Caco-2 (cell line): ENCODE measurements at regions not wholly inside any gene's neighbourhood (a gene's known extent, or its start where the extent isn't known, plus 50 kb on each side); places are given as distances from the start of the nearest gene placed in this dataset.

ENCODE experiments used
- BruUV-seq: library from RNA; stranded (reverse); fragments of 400-500 nt; replicated peaks from 2 replicates; lab custom pipeline; 2021; lab: Mats Ljungman, UMichigan
- CTCF ChIA-PET: fragments of 300-600 bp; sonication (Branson Sonifier 250); formaldehyde crosslinking; loops from one replicate; lab custom pipeline; 2022; ENCODE audit warnings: antibody characterized with exemption; lab: Charles Lee
- POLR2A ChIA-PET: fragments of 300-600 bp; sonication (Branson Sonifier 250); formaldehyde crosslinking; loops from one replicate; lab custom pipeline; 2022; ENCODE audit warnings: antibody characterized with exemption; lab: Charles Lee
- DNase-seq, 2 experiments: peaks; one replicate each; pipeline versions ENCODE4 v3.0.0 to v3.0.0-alpha.2; 2020 to 2022
- H3K27me3 ChIP-seq: replicated peaks from 2 replicates; pipeline ENCODE4 v1.6.0; 2011; ENCODE audit warnings: low read length; ENCODE audit not compliant: control insufficient read depth, insufficient read depth
- H3K36me3 ChIP-seq: 2 replicates; pipeline ENCODE4 v1.5.1; 2011; ENCODE audit warnings: low read length; ENCODE audit not compliant: control insufficient read depth, insufficient read depth
- H3K4me1 ChIP-seq: fragments of 250-450 bp; sonication (Bioruptor Pico); 2 replicates; pipeline ENCODE4 v1.5.1; 2020; ENCODE audit warnings: mild to moderate bottlenecking
- H3K4me3 ChIP-seq: 2 replicates; pipeline ENCODE4 v1.5.1; 2011; ENCODE audit warnings: low read depth, mild to moderate bottlenecking, control low read depth, low read length
- H3K9me3 ChIP-seq: fragments of 250-450 bp; sonication (Bioruptor Pico); 2 replicates; pipeline ENCODE4 v1.5.1; 2020; ENCODE audit warnings: mild to moderate bottlenecking, moderate library complexity
- H3K27ac Mint-ChIP-seq: one replicate; pipeline ENCODE4 v1.8.0; 2022; ENCODE audit warnings: mixed read lengths; ENCODE audit not compliant: unreplicated experiment
- H3K27me3 Mint-ChIP-seq: one replicate; pipeline ENCODE4 v1.8.0; 2022; ENCODE audit warnings: mixed read lengths; ENCODE audit not compliant: insufficient read depth, unreplicated experiment
- H3K36me3 Mint-ChIP-seq: one replicate; pipeline ENCODE4 v1.8.0; 2022; ENCODE audit warnings: mild to moderate bottlenecking, mixed read lengths; ENCODE audit not compliant: insufficient read depth, unreplicated experiment
- H3K4me1 Mint-ChIP-seq: one replicate; pipeline ENCODE4 v1.8.0; 2022; ENCODE audit warnings: low read depth, mixed read lengths; ENCODE audit not compliant: unreplicated experiment
- H3K4me3 Mint-ChIP-seq: one replicate; pipeline ENCODE4 v1.8.0; 2022; ENCODE audit warnings: mild to moderate bottlenecking, moderate library complexity, mixed read lengths; ENCODE audit not compliant: unreplicated experiment
- H3K9me3 Mint-ChIP-seq: one replicate; pipeline ENCODE4 v1.8.0; 2022; ENCODE audit warnings: mixed read lengths; ENCODE audit not compliant: unreplicated experiment
- intact Hi-C: fragments of 100-400 bp; cut with micrococcal nuclease; formaldehyde crosslinking; loops from one replicate; pipeline ENCODE4 v1.10.0; 2022; ENCODE audit not compliant: unreplicated experiment
- TF ChIP-seq, protein P1 (sequence below), 2 experiments: fragments of 200-600 bp in 1 of 2; IDR thresholded peaks; 1 replicate in 1 of 2; 2 replicates in 1 of 2; pipeline versions ENCODE4 v1.5.1 to v1.8.0; 2011 to 2022; ENCODE audit warnings: antibody characterized with exemption in 1 of 2, control low read depth in 1 of 2, inconsistent platforms in 1 of 2, low read depth in 1 of 2, low read length in 1 of 2, mild to moderate bottlenecking in 1 of 2, moderate library complexity in 1 of 2; ENCODE audit not compliant: insufficient read depth in 1 of 2, severe bottlenecking in 1 of 2, unreplicated experiment in 1 of 2

DNA sequence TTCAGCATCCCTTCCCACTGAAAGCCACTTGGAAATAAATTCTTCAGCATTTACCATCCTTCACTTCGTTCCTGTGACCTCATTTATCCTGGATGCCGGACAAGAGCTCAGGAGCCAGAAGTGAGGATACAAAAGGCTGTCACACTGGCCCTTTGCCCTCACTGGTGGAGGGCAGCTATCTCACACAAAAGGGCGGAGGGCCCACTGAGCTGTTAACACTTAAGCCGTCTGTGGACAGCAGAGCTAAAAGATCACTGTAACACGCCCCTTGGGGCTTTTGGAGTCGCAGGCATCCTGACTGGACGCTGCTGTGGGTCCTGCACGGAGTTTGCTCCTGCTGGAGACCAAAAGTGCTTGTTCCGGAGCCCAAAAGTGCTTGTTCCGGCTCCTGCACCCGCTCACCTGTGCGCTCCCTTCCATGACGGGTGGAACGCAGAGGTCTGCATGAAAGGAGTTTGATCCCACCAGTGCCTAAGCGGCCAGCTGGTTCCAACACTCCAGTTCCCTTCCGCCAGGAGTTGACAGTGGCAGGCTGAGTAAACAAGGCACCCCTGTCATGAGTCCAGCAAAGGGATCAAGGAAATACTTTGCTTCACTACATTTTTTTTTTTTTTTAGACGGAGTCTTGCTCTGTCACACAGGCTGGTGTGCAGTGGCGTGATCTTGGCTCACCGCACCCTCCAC lies 572.0 kb upstream of the LINC00305 start:
- intact Hi-C loops, result no loop called here
- ChIA-PET POLR2A (no interaction called here), CTCF (no interaction called here)
- no peaks in the 10 kb centered on the region for H3K27me3 Mint-ChIP-seq
- no peak overlapping the region for H3K4me3 Mint-ChIP-seq
- no peaks in the 10 kb centered on the region for H3K9me3 ChIP-seq
- DNase-seq, result no peak
- no peaks in the 10 kb centered on the region for H3K36me3 ChIP-seq
- H3K36me3 Mint-ChIP-seq, result no peaks in the 10 kb centered on the region
- no peaks in the 10 kb centered on the region for H3K27me3 ChIP-seq
- H3K27ac Mint-ChIP-seq, result no peak overlapping the region
- TF ChIP-seq, protein P1, sequence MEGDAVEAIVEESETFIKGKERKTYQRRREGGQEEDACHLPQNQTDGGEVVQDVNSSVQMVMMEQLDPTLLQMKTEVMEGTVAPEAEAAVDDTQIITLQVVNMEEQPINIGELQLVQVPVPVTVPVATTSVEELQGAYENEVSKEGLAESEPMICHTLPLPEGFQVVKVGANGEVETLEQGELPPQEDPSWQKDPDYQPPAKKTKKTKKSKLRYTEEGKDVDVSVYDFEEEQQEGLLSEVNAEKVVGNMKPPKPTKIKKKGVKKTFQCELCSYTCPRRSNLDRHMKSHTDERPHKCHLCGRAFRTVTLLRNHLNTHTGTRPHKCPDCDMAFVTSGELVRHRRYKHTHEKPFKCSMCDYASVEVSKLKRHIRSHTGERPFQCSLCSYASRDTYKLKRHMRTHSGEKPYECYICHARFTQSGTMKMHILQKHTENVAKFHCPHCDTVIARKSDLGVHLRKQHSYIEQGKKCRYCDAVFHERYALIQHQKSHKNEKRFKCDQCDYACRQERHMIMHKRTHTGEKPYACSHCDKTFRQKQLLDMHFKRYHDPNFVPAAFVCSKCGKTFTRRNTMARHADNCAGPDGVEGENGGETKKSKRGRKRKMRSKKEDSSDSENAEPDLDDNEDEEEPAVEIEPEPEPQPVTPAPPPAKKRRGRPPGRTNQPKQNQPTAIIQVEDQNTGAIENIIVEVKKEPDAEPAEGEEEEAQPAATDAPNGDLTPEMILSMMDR (IDR thresholded peaks at IDR 0.05; ENCODE audit: insufficient read depth in 1 of 2, low read depth in 1 of 2, low read length in 1 of 2, severe bottlenecking in 1 of 2, unreplicated experiment in 1 of 2), result no peak
- H3K4me1 Mint-ChIP-seq, result no peaks in the 10 kb centered on the region
- H3K9me3 Mint-ChIP-seq, result no peaks in the 10 kb centered on the region
- H3K4me3 ChIP-seq, result no peak overlapping the region
- BruUV-seq, result no TSS peak
- H3K4me1 ChIP-seq, result no peaks in the 10 kb centered on the region

DNA sequence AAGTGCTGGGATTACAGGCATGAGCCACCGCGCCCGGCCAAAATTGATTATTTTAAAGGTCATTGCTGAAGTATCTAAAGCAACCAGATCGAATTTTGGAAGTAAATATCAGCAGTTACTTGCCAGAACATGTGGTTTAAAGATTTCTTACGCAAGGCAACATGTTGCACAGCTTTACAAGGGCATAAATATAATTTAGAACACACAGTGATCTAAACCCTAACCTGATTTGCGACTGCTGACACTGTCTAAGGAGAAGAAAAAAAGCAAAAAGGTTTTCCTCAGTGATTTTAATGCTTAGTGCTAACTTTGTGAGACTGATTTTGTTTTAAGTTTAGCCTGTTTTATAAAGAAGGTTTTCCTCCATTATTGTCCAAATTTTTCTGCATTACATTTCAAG lies 569.9 kb upstream of the LINC00305 start:
- H3K36me3 ChIP-seq, result no peaks in the 10 kb centered on the region
- Mint-ChIP-seq H3K4me1 (no peaks in the 10 kb centered on the region), H3K27me3 (no peaks in the 10 kb centered on the region), H3K27ac (no peak overlapping the region), H3K9me3 (no peaks in the 10 kb centered on the region), H3K4me3 (no peak overlapping the region), H3K36me3 (no peaks in the 10 kb centered on the region)
- no peak overlapping the region for H3K4me3 ChIP-seq
- no peaks in the 10 kb centered on the region for H3K9me3 ChIP-seq
- TF ChIP-seq, protein P1 (IDR thresholded peaks at IDR 0.05; ENCODE audit: insufficient read depth in 1 of 2, low read depth in 1 of 2, low read length in 1 of 2, severe bottlenecking in 1 of 2, unreplicated experiment in 1 of 2), result no peak
- CTCF ChIA-PET, result no interaction called here
- H3K4me1 ChIP-seq, result no peaks in the 10 kb centered on the region
- DNase-seq, result no peak
- BruUV-seq, result no TSS peak
- intact Hi-C loops, result no loop called here
- POLR2A ChIA-PET, result no interaction called here
- no peaks in the 10 kb centered on the region for H3K27me3 ChIP-seq

DNA sequence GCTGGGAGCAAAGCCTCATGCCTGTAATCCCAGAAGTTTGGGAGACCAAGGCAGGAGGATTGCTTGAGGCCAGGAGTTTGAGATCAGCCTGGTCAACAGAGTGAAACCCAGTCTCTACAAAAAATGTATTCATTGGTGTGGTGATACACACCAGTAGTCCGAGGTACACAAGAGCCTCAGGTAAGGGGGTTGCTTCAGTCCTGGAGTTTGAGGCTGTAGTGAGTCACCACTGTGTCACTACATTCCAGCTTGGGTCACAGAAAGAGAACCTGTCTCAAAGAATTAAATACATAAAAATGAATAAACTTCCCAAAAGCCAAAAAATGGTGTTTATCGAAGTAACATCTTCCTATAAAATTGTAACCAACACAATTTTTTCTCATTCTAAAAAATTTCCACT lies 568.1 kb upstream of the LINC00305 start:
- POLR2A ChIA-PET, result no interaction called here
- no peaks in the 10 kb centered on the region for H3K27me3 ChIP-seq

More for the DNA sequence above, 568.1 kb upstream of the LINC00305 start:
- Histone ChIP-seq H3K36me3 (no peaks in the 10 kb centered on the region), H3K4me3 (no peak overlapping the region), H3K9me3 (no peaks in the 10 kb centered on the region), H3K4me1 (no peaks in the 10 kb centered on the region)
- H3K27ac Mint-ChIP-seq, result no peak overlapping the region
- H3K4me3 Mint-ChIP-seq, result no peak overlapping the region
- TF ChIP-seq, protein P1 (IDR thresholded peaks at IDR 0.05; ENCODE audit: insufficient read depth in 1 of 2, low read depth in 1 of 2, low read length in 1 of 2, severe bottlenecking in 1 of 2, unreplicated experiment in 1 of 2), result no peak
- H3K36me3 Mint-ChIP-seq, result no peaks in the 10 kb centered on the region
- no peaks in the 10 kb centered on the region for H3K4me1 Mint-ChIP-seq
- BruUV-seq, result no TSS peak
- no peaks in the 10 kb centered on the region for H3K9me3 Mint-ChIP-seq
- CTCF ChIA-PET, result no interaction called here
- intact Hi-C loops, result no loop called here
- no peak for DNase-seq
- H3K27me3 Mint-ChIP-seq, result no peaks in the 10 kb centered on the region
